HG02623 (cell line): ENCODE measurements at regions not wholly inside any gene's neighbourhood (a gene's known extent, or its start where the extent isn't known, plus 50 kb on each side); places are given as distances from the start of the nearest gene placed in this dataset.

Experiments
- ATAC-seq: cut with Tn5 transposase; IDR thresholded peaks from one replicate; pipeline ENCODE4 v1.9.1; 2021; ENCODE audit warnings: moderate library complexity; ENCODE audit not compliant: unreplicated experiment

DNA sequence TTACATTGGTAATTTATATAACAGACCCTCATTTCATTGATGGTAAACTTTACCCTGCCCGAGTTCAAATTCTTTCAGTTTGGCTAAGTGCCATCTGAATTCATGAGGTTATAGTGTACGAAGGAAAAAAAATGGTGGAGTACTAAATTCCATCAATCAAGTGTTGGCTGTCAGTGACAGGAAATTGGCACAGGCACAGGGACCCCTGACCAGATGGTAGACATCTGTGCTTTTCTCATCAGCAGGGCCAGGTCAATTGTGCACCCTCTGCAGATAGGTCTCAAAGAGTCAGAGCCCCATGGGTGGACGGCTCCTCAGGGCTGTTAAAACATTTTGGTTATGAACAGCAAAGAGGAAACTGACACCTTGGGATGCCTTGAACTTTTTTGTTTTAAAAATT, 439.2 kb downstream of the SETBP1 start:
- no peak for ATAC-seq

DNA sequence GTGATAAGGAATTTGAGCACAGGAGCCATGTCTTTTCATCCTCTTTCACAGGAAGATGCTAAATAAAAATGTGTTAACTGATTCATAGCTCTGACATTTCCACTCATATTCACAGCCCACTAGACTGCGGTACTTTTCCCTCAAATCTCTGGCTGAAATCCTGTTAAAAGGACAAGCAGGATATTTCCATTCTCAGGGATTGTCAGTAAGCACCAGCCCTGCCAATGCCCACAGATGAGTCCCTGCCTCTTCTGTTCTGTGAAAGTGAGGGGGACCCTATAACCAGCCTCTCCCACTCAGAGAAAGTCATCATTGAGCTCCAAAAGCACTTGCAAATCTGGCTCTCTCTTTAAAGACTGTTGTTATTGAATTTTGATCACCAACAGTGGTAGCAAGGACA, 440.5 kb downstream of the SETBP1 start:
- ATAC-seq, result no peak

DNA sequence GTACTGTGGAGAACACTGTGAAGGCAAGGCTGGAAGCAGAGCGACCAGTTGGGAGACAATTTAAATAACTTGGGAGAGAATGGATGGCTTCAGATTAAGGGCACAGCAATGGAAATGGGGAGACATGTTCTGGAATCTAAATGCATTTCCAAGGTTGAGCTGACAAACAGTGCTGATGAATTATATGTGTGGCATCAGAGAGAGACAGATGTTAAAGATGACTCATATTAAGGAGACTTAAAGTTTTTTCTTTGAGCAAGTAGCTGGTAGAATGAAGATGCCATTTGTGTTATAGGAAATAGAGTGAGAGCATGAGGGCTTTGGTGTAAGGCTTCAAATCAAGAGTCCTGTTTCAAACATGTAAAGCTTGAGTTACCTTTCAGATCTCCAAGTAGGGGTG, 441.8 kb downstream of the SETBP1 start:
- no peak for ATAC-seq

DNA sequence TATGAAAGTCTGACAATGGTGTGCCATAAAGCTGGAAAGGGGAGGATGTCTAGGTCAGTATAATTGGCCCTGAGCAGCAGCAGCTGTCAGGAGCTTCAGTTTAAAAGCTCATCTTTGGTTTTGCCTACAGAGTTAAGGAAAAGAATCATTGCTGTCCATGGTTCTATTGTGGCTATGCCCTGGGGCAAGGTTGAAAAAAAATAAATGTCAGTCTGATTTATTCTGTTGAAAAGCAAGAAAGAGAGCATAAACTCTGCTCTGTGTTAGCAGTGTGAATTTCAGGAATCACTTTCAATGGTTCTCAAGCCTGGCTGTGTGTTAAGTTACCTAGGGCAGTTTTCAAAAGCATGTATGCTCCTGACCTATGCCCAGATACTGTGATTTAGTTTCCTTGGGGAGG, 446.7 kb downstream of the SETBP1 start:
- ATAC-seq, result no peak

DNA sequence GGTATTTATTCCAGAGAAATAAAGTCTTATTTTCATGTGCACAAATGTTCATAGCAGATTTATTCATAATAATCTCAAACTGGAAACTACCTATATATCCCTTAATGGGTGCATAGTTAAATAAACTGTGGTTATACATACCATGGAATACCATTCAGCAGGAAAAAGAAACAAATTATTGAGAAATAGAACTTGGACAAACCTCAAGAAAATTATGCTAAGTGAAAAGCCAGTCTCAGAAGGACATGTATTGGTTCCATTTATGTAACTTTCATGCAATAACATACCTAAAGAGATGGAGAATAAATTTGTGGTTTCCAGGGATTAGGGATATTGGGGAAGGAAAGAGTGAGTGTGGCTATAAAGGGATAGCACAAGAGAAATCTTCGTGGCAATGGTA, 452.6 kb downstream of the SETBP1 start:
- ATAC-seq, result no peak

DNA sequence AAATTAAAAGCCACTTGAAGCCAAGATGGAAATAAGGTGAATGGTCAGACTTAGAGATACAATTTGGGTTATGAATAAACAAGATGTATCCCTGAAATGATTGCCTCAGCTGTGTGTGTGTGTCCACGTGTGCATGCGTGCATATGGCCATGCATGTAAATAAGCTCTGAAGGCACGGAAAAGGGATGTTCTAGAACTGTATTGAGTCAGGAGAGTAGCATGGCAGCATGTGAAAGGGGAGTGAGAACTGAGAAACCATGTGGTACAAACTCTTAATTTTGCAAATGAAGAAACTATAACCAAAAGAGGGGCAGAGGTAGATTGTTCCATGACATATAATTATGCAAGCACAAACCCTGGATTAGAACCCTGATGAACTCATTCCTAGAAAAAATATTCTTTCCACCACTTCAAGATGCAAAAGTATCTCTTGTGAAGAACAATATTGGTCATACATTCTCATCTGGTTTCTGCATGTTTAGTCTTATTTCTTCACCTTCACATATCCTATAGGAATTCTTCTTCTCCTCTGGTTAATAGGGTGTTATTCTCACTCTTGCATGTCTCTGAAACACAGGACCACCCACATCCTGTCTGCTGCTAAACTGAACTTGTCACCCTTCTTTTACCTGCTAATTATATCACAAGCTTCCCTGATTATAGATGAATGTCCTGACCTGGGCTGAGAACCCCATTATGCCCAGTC, 455.8 kb downstream of the SETBP1 start:
- no peak for ATAC-seq

DNA sequence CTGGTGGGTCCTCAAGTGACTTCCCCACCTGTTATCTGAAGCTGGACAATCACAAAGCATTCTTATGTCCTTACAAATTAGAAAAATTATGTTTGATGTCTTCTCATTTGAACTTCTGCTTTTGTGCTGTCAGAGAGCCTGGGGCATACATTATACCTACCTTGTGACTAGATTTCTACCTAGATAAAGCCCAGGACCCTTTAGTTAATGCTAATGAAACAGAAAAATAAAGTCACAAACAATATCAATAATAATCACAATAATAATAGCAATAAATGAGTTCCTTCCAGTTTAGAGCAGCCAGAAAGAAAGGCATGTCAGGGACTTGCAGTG, 456.4 kb downstream of the SETBP1 start:
- ATAC-seq, result no peak

DNA sequence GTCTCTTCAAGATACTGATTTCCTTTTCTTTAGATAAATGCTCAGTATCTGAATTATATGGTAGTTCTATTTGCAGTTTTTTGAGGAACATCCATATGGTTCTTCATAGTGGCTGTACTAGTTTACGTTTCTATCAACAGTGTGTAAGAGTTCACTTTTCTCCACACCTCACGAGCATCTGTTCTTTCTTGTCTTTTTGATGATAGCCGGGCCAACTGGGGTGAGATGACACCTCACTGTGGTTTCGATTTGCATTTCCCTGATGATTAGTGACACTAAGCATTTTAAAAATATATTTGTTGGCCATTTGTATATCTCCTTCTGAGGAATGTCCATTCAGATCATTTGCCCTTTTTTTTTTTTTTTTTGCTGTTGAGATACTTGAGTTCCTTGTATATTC, 458.8 kb downstream of the SETBP1 start:
- ATAC-seq, result no peak

DNA sequence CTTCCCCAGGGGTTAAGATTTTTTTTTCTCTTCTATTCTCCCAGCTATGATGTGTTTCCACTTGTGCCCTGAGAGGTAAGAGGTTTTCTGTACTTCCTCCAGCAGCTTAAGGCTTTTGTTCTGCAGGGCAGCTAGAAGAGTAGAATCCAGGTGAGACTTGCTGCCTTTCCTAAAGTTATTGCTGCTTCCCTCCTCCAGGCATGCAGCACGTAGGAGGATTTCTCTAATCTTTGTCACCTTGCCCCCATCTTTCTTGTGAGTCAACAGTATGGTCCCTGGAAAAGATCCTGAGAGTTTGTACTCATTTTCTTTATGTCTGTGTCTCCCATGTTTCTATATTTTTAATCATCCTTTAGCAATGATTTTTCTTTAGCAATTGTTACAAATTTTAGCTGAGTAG, 462.2 kb downstream of the SETBP1 start:
- ATAC-seq, result no peak

DNA sequence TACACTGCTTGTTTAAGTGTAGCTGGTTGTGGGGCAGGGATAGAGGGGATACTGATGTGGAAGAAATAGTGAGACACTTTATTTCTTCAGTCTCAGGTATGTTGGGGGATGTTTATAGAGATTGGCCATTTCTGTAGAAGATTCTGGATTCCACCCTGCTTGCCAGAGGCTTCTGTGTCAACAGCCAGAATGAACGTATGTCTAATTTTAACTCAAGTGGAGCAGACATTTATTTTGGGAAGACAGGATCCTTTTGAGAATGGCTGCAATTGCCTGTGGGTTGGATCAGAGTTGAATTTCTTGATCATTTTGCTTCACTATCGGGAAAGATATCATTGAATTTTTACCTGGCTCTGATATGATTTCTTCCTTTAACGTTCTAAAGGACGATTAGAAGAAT, 465.6 kb upstream of the SLC14A2 start:
- ATAC-seq, result no peak

DNA sequence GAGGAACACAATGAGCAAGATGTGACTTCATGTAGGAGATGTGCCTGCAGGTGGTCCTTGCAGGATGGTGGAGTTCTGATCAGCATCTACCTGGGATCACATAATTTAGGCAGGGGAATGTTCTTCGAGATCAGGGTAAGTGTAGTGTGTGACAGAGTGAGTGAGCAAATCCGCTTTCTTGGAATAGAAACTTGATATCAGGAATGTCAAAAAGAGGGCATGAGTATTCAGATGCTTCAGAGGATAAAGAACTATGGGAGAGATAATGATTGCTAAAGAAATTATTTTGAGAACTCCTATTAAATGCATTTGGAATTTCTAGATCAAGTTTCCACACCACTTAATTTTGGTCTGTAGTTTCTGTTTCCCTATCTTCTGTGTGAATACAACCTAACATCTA, 463.6 kb upstream of the SLC14A2 start:
- ATAC-seq, result no peak

DNA sequence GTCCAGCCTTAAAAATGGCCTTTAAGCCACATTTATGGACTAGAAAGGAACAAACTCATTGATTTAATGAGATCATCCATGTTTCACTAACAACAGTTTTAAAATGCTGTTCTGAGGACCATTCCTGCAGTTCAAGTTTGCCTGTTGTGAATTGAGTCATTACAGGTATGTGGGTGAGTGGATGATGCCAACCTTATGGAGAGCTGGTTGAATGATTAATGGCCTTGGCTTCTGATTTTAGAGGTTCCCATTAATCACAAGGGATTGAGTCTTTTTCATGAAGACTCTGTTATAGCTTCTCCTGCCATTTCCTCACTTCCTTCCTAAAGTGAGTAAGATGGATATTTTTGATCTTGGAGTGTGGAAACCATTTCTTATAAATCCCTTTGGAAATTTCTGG, 459.8 kb upstream of the SLC14A2 start:
- no peak for ATAC-seq

DNA sequence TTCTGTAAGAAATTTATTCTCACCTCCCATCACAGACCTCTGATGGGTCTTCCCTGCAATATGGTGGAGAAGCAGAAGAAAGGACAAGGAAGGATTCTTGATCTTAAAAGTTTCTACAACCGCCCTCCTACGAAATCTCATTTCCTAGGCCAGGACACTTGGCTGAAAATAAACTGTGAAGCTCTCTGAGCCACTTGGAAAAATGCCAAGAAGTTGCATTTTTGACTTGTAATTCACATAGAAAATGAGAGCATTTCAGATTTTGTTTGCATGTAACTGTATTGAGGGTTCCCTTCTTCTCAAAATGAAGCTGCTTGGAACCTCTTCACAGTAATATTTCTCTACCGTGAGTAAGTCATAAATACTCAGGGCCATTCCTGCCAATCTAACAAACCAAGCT, 458.3 kb upstream of the SLC14A2 start:
- no peak for ATAC-seq

DNA sequence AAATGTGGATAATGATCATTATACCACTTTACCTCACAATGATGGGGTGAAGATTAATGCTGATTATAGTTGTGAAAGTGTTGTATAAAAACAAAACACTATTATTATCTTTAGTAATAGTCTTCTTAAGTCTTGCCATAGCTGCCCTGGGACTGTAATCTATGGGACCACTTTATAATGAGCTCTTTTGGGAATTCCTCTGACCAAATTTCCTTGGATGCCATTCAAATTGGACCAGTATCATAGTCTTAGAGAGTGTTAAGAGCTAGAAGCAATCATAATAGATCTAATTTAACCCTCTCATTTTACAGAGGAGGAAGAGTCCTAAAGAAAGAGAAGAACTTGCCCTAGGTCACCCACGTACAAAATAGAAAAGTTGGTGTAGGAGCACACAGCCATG, 457.7 kb upstream of the SLC14A2 start:
- no peak for ATAC-seq

DNA sequence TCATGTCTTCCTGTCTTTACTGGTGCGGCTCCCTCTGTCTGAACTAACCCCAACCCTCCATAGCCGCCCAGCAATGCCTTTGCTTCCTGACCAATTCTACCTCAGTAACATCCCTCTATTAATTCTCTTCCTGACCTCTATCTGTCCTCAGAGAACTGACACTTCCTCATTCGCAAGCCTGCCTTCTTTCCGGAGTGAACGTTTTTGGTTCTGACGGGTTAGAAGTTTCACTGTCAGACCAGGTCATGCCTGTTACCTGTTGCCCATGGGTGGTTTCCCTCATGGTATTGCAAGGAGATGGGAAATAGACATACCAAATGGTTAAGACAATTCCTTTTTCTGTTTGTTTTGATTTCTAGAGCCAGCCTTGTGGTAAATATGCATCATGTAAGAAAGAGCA, 453.4 kb upstream of the SLC14A2 start:
- peak; percentile 85 for ATAC-seq

DNA sequence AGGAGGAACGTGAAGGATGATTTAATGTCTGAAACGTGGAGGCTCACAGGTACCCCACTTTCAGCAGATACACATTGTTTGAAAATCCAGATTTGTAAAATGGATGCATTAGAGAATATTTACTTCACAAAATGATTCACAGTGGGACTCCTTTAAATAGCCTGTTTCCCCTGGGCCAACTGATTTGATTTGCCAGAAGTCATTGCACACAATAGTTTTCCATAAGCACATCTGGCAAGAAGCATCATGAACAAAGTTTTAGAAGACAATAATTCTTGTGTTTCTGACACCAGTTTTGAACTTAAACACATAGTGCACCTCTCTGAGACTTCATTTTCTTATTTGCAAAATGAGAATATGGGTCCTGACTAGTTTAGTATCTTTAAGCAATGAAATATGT, 451.4 kb upstream of the SLC14A2 start:
- no peak for ATAC-seq

DNA sequence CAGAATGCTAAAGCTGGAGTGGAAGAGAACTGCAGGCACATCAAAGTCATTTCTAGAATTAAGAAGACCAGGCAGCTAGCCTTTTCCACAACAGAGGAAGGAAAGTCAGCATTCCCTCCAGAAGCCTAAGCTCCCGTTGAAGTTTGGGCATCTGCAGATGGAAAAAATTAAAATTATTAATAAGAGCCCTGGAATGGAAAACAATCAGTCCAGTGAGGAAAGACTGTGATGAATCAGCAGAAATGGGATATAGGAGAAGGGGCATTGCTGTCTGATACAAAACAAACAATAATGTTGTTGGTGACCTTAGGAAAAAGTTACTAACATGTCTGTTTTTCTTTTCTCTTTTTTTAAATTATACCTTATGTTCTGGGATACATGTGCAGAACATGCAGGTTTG, 450.7 kb upstream of the SLC14A2 start:
- no peak for ATAC-seq

DNA sequence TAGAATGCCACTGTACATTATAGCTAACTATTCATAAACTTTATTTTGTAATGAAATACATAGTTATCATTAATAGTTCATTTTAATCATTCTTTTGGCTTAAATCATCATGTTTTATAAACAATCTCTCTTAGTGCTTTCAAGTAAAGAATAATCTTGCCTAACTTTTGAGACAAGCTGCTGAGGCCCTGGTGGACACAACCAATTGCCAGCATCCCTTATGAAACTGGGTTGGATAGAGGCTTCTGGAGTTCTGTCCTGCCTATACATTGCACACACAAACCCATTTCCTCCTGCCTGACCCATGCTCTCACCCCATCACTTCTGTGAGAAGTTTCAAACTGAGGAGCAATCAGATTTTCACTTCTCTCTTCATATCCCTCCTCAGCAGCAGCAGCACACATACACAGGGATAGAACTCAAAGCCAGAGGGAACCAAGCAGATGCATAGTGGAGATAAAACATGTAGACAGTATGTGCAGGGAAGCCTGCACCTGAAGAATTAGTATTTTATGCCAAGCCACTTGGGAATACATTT, 450.0 kb upstream of the SLC14A2 start:
- ATAC-seq, result no peak

DNA sequence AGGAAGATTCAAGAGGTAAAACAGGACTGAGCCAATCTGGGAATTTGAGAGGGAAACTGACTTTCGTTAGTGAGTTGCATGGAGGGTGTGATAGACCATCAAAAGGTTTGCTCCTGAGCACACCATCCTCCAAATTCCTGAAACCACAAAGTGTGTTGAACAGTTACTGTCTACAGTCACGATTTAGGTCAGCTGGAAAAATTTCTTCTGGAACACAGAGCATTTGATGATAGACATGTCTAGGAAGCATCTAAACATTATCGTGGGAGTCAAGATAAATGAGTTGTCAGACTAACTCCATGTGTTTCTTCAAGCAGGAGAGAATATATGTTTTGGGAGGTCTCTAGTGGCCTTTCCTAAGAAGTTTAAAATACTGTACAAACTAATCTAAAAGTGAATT, 449.4 kb upstream of the SLC14A2 start:
- no peak for ATAC-seq

DNA sequence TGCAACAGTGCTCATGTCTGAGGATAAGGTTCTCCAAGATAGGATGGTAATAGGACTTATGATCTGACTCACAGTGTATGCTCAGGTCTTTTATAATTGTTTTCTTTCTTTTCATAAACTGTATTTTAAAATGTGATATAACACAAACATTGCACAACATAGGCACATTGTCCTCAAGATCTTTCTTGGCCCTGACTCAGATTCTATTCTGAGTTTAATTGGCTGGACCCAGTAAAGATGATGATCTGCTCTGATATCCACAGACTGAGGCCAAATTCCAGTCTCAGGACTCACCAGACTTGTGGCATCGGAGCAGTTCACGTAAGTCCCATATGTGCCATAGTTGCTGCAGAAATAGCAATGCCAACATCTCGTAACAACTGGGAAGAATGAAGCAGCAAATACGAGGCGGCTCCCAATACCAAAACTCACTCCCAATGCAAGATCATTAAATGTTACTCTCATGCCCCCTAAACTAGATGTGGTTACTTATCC, 448.9 kb upstream of the SLC14A2 start:
- ATAC-seq, result no peak

DNA sequence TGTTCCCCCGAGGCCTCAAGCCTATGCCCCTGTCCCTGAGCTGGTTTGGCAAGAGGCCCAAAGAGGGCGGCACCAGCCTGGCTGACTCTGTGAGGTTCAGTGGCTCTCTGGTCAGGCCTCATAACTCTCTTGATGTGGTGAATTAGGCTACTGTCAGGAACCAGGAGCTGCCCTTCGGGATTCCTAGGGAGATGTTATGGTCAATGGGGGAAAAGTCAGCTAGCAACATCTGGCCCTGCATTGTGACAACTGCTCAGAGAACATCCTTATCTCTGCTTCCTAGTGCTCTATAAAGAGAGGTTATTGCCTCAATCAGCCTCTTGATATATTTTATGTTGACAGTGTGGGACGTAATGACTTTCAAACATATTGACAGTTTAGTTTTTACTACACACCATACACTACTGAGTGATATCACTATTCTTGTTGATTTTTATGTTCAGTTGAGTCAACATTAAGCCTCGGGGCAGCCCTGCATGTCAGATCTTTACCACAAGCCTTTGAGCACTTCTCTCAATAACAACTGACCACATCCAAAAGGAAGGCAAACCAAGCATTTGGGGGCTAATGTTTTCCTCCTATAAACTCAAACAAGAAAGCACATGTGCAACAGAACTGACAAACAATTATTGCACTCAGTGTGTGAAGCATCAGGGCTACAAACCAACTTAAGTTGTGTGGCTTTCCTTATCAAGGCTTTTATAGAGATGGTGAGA, 448.3 kb upstream of the SLC14A2 start:
- no peak for ATAC-seq

DNA sequence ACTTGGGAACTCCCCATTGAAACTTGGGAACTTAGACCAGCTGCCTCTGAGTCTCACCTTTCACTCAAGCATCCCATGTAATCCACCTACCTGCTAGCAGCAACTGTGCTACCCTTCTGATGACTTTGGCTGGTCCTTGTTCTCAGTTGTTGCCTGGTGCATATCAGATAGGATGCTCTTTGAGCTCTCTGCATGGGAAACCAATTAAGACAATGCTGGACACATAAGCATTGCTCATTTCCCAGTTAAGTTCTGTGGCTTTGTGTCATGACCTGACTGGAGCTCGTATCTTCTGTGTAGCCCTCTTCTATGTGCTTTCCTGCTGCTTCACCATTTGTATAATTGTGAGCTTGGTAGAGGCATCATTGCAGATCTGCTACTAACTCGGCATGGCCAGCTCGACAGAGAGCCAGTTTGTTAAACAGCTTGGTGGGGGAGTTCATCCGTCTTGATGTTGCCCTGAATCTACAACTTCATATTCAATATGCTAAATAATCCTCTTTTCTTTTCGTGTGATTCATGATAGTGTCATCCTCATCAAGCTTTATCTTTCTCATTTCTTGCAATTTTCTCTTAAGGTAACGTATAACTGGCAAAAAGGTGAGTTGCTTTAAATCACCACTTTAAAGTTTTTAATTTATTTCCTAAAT, 447.5 kb upstream of the SLC14A2 start:
- ATAC-seq, result no peak
